Mesenchymal stem cell (in vitro differentiated cells and primary cell): ENCODE measurements at regions not wholly inside any gene's neighbourhood (a gene's known extent, or its start where the extent isn't known, plus 50 kb on each side); places are given as distances from the start of the nearest gene placed in this dataset.

Experiments
- DNase-seq: peaks from one replicate; pipeline ENCODE4 v3.0.0-alpha.2; 2013
- H2AFZ ChIP-seq: one replicate; pipeline ENCODE4 v1.6.1; 2013; ENCODE audit warnings: low read depth, mild to moderate bottlenecking, control low read depth, inconsistent platforms, low read length, moderate library complexity
- H2AK5ac ChIP-seq: 2 replicates; pipeline ENCODE4 v1.6.1; 2013; ENCODE audit warnings: low read length, moderate library complexity, mild to moderate bottlenecking, inconsistent platforms; ENCODE audit not compliant: severe bottlenecking
- H2BK120ac ChIP-seq: one replicate; pipeline ENCODE4 v1.6.1; 2013; ENCODE audit warnings: low read depth, mild to moderate bottlenecking, inconsistent platforms, low read length, moderate library complexity
- H2BK12ac ChIP-seq, 2 experiments: one replicate each; pipeline ENCODE4 v1.6.1; 2013; ENCODE audit warnings: inconsistent platforms in 2 of 2, low read length in 2 of 2, mild to moderate bottlenecking in 2 of 2, moderate library complexity in 2 of 2, control low read depth in 1 of 2
- H2BK15ac ChIP-seq: one replicate; pipeline ENCODE4 v1.6.1; 2013; ENCODE audit warnings: mild to moderate bottlenecking, low read depth, inconsistent platforms; ENCODE audit not compliant: poor library complexity, severe bottlenecking
- H2BK5ac ChIP-seq: 2 replicates; pipeline ENCODE4 v1.6.1; 2013; ENCODE audit warnings: low read depth, mild to moderate bottlenecking, low read length, control low read depth, inconsistent platforms; ENCODE audit not compliant: poor library complexity, severe bottlenecking
- H3K14ac ChIP-seq, 2 experiments: one replicate each; pipeline ENCODE4 v1.6.1; 2013; ENCODE audit warnings: inconsistent platforms in 2 of 2, low read length in 2 of 2, control low read depth in 1 of 2, mild to moderate bottlenecking in 1 of 2, moderate library complexity in 1 of 2
- H3K18ac ChIP-seq, 2 experiments: one replicate each; pipeline ENCODE4 v1.6.1; 2013; ENCODE audit warnings: inconsistent platforms in 2 of 2, low read length in 2 of 2, control low read depth in 1 of 2, low read depth in 1 of 2, mild to moderate bottlenecking in 1 of 2
- H3K23ac ChIP-seq, 2 experiments: one replicate each; pipeline ENCODE4 v1.6.1; 2013; ENCODE audit warnings: inconsistent platforms in 2 of 2, low read length in 2 of 2, mild to moderate bottlenecking in 2 of 2, moderate library complexity in 2 of 2, control low read depth in 1 of 2
- H3K27ac ChIP-seq: 2 replicates; pipeline ENCODE4 v1.5.1; 2013; ENCODE audit warnings: mild to moderate bottlenecking, moderate library complexity, low read length, control low read depth, inconsistent platforms; ENCODE audit not compliant: poor library complexity, severe bottlenecking
- H3K27me3 ChIP-seq, 2 experiments: 2 replicates each; pipeline versions ENCODE4 v1.6.1 to v1.7.0; 2013; ENCODE audit warnings: low read length in 2 of 2, mild to moderate bottlenecking in 2 of 2, moderate library complexity in 2 of 2, control low read depth in 1 of 2, inconsistent platforms in 1 of 2; ENCODE audit not compliant: control insufficient read depth in 1 of 2, insufficient read depth in 1 of 2
- H3K36me3 ChIP-seq, 2 experiments: 2 replicates each; pipeline versions ENCODE4 v1.6.1 to v1.7.0; 2013; ENCODE audit warnings: low read length in 2 of 2, control low read depth in 1 of 2, inconsistent platforms in 1 of 2, low read depth in 1 of 2, mild to moderate bottlenecking in 1 of 2; ENCODE audit not compliant: insufficient read depth in 2 of 2, control insufficient read depth in 1 of 2
- H3K4ac ChIP-seq, 2 experiments: one replicate each; pipeline ENCODE4 v1.6.1; 2013; ENCODE audit warnings: inconsistent platforms in 2 of 2, low read length in 2 of 2, mild to moderate bottlenecking in 2 of 2, moderate library complexity in 2 of 2, control low read depth in 1 of 2, low read depth in 1 of 2
- H3K4me1 ChIP-seq: 2 replicates; pipeline ENCODE4 v1.6.1; 2013; ENCODE audit warnings: low read depth, low read length, control low read depth; ENCODE audit not compliant: control insufficient read depth, insufficient read depth
- H3K4me2 ChIP-seq: 2 replicates; pipeline ENCODE4 v1.6.1; 2013; ENCODE audit warnings: low read length, mild to moderate bottlenecking, inconsistent platforms; ENCODE audit not compliant: poor library complexity, severe bottlenecking
- H3K4me3 ChIP-seq, 2 experiments: 2 replicates each; pipeline versions ENCODE4 v1.5.1 to v1.7.0; 2013; ENCODE audit warnings: low read length in 2 of 2, mild to moderate bottlenecking in 2 of 2, control low read depth in 1 of 2, low read depth in 1 of 2; ENCODE audit not compliant: insufficient read depth in 1 of 2
- H3K79me1 ChIP-seq: replicated peaks from 2 replicates; pipeline ENCODE4 v1.6.1; 2013; ENCODE audit warnings: mild to moderate bottlenecking, control low read depth, low read length, inconsistent platforms; ENCODE audit not compliant: poor library complexity, severe bottlenecking
- H3K9ac ChIP-seq: 2 replicates; pipeline ENCODE4 v1.7.0; 2013; ENCODE audit warnings: mild to moderate bottlenecking, low read length, moderate library complexity
- H3K9me3 ChIP-seq: 2 replicates; pipeline ENCODE4 v1.7.0; 2013; ENCODE audit warnings: mild to moderate bottlenecking, low read length; ENCODE audit not compliant: control insufficient read depth
- H4K8ac ChIP-seq: one replicate; pipeline ENCODE4 v1.6.1; 2013; ENCODE audit warnings: inconsistent platforms, mild to moderate bottlenecking, low read length, moderate library complexity
- H4K91ac ChIP-seq: one replicate; pipeline ENCODE4 v1.6.1; 2013; ENCODE audit warnings: mild to moderate bottlenecking, low read length, inconsistent platforms
- WGBS: methylation state at CpG from one replicate; pipeline ENCODE4 v1.1.7; 2013; ENCODE audit warnings: mixed read lengths; 5-methylcytosine and 5-hydroxymethylcytosine counted together

DNA sequence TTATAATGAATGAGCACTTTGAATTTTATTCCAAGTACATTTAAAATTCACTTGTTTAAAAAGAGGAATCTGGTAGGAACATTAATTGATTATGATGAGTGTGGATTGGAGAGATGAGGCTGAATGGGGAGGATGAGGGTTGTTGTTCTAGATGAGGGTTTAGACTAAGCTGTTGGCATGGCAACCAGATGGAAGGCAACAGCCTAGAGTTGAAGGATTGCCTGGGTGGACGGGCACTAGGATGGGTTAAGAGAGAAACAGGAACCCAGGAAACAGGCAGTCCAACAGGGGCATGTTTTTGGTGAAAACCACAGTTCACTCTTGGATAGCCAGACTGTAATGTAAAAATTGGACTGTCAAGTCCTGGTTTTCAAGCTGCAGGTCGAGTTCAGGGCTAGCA lies 125.5 kb downstream of the CHRM3 start:
- Histone ChIP-seq H3K9ac (no peak overlapping the region), H3K14ac (no peak overlapping the region), H3K9me3 (peaks cover 12% of the 10 kb centered on the region), H3K4ac (no peak overlapping the region), H2BK15ac (no peak overlapping the region), H3K4me2 (no peak overlapping the region), H3K36me3 (no peaks in the 10 kb centered on the region), H3K4me3 (no peak overlapping the region), H3K18ac (no peak overlapping the region), H3K27ac (no peak overlapping the region), H2AK5ac (no peak overlapping the region), H3K23ac (no peak overlapping the region), H2BK5ac (no peak overlapping the region), H3K4me1 (no peaks in the 10 kb centered on the region), H3K79me1 (no peaks in the 10 kb centered on the region), H4K91ac (no peak overlapping the region), H2BK12ac (no peak overlapping the region), H4K8ac (no peak overlapping the region), H3K27me3 (no peaks in the 10 kb centered on the region), H2AFZ (no peak overlapping the region), H2BK120ac (no peak overlapping the region)
- 32% methylated on average over 2 of the region's 2 CpGs for WGBS
- DNase-seq, result no peak

DNA sequence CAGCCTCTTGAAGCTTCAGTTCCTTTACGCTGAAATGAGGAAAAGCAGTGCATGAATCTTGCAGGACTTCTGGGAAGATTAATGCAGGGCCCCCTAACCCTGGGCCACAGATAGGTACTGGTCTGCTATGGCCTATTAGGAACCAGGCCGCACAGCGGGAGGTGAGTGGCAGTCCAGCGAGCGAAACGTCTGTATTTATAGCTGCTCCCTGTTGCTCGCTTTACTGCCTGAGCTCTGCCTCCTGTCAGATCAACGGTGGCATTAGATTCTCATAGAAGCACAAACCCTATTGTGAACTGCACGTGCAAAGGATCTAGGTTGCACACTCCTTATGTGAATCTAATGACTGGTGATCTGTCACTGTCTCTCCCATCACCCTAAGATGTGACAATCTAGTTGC lies 130.2 kb downstream of the CHRM3 start:
- no peak overlapping the region for H2AFZ ChIP-seq
- H3K4ac ChIP-seq, result no peak overlapping the region
- no peak overlapping the region for H4K8ac ChIP-seq
- no peak overlapping the region for H2BK120ac ChIP-seq
- H2BK5ac ChIP-seq, result no peak overlapping the region
- no peaks in the 10 kb centered on the region for H3K79me1 ChIP-seq
- H3K27ac ChIP-seq, result no peak overlapping the region
- H3K18ac ChIP-seq, result no peak overlapping the region
- no peaks in the 10 kb centered on the region for H3K4me1 ChIP-seq
- H3K4me3 ChIP-seq, result no peak overlapping the region
- H4K91ac ChIP-seq, result no peak overlapping the region
- H2AK5ac ChIP-seq, result no peak overlapping the region
- no peak overlapping the region for H3K23ac ChIP-seq
- DNase-seq, result no peak
- 76% methylated on average over 9 of the region's 9 CpGs for WGBS
- no peaks in the 10 kb centered on the region for H3K27me3 ChIP-seq
- no peak overlapping the region for H3K9ac ChIP-seq
- no peak overlapping the region for H3K4me2 ChIP-seq
- H3K36me3 ChIP-seq, result no peaks in the 10 kb centered on the region
- no peak overlapping the region for H2BK15ac ChIP-seq
- H3K14ac ChIP-seq, result no peak overlapping the region
- no peak overlapping the region for H2BK12ac ChIP-seq
- H3K9me3 ChIP-seq, result peaks cover 3% of the 10 kb centered on the region

DNA sequence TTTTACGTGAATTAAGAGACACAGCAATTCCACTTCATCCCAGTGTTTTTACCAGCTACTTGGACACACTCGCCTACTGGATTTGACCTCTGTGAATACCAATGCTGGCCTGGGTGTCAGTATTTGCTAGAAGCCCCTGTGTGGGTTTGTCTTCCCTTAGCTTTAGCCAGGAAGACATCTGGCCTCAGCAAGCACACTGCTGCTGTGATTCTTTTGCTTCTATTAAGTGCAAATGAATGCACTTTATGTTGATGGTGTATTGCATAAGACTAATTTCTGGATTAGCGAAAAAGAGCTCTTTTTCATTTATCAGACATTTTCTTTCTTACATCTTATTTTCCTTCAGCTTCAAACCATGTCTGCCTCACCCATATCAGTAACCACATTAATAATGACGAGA lies 140.0 kb downstream of the CHRM3 start:
- H3K9ac ChIP-seq, result no peak overlapping the region
- H3K4me2 ChIP-seq, result no peak overlapping the region
- H3K14ac ChIP-seq, result no peak overlapping the region
- no peaks in the 10 kb centered on the region for H3K4me1 ChIP-seq
- no peak overlapping the region for H4K8ac ChIP-seq
- no peak overlapping the region for H2BK12ac ChIP-seq
- no peak overlapping the region for H4K91ac ChIP-seq
- H3K4ac ChIP-seq, result no peak overlapping the region
- H3K27ac ChIP-seq, result no peak overlapping the region
- H3K9me3 ChIP-seq, result no peaks in the 10 kb centered on the region
- H3K79me1 ChIP-seq, result no peaks in the 10 kb centered on the region
- no peak overlapping the region for H2AK5ac ChIP-seq
- H2BK15ac ChIP-seq, result no peak overlapping the region
- H2BK120ac ChIP-seq, result no peak overlapping the region
- no peaks in the 10 kb centered on the region for H3K27me3 ChIP-seq
- no peak overlapping the region for H3K4me3 ChIP-seq
- H2AFZ ChIP-seq, result no peak overlapping the region
- no peak overlapping the region for H3K23ac ChIP-seq
- no peak for DNase-seq
- WGBS, result 77% methylated on average over 3 of the region's 4 CpGs
- H3K36me3 ChIP-seq, result no peaks in the 10 kb centered on the region
- H2BK5ac ChIP-seq, result no peak overlapping the region
- no peak overlapping the region for H3K18ac ChIP-seq

DNA sequence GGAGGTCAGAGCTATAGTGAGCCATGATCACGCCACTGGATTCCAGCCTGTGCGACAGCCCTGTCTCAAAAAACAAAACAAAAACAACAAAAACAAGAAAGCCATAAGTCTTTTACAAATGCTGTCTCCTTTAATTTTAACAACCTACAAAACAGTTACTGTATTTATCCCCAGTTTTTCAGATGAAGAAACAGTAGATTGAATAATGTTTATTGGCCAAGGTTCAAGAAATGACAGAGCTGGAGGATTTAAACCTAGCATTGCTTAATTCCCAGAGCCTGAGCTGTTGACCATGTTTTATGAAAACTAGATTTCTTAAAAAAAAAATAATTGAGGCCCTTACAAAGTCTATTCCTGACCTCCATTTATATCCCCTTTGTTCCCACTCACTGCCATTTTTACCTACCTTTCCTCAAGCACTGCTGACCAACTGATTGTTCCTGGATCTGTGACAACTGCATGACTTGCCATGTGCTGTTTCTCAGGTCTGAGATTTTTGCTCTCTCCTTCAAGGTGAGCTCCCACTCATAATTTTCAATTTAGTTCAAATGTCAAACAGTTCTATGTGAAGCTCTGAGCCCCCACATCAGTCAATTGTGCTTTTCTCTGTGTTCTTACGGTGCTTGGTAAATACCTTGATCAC lies 140.8 kb downstream of the CHRM3 start:
- no peak overlapping the region for H3K14ac ChIP-seq
- H3K4me2 ChIP-seq, result no peak overlapping the region
- H2AFZ ChIP-seq, result no peak overlapping the region
- no peaks in the 10 kb centered on the region for H3K4me1 ChIP-seq
- DNase-seq, result no peak
- H4K8ac ChIP-seq, result no peak overlapping the region
- no peak overlapping the region for H3K9ac ChIP-seq
- H2BK5ac ChIP-seq, result no peak overlapping the region
- H3K4ac ChIP-seq, result no peak overlapping the region
- H3K4me3 ChIP-seq, result no peak overlapping the region
- no peak overlapping the region for H2BK120ac ChIP-seq
- no peaks in the 10 kb centered on the region for H3K27me3 ChIP-seq
- H4K91ac ChIP-seq, result no peak overlapping the region
- H3K23ac ChIP-seq, result no peak overlapping the region
- H2BK15ac ChIP-seq, result no peak overlapping the region
- H3K36me3 ChIP-seq, result no peaks in the 10 kb centered on the region
- no peak overlapping the region for H2AK5ac ChIP-seq
- H3K79me1 ChIP-seq, result no peaks in the 10 kb centered on the region
- no peaks in the 10 kb centered on the region for H3K9me3 ChIP-seq
- H3K27ac ChIP-seq, result no peak overlapping the region
- no peak overlapping the region for H3K18ac ChIP-seq
- H2BK12ac ChIP-seq, result no peak overlapping the region
- WGBS, result 81% methylated on average over 1 of the region's 3 CpGs
